Renal cortical epithelial cell (primary cell): ENCODE measurements at regions not wholly inside any gene's neighbourhood (a gene's known extent, or its start where the extent isn't known, plus 50 kb on each side); places are given as distances from the start of the nearest gene placed in this dataset.

Source experiments
- DNase-seq: peaks from one replicate; pipeline ENCODE4 v3.0.0-alpha.2; 2011; ENCODE audit warnings: low read depth

GRCh38 chr15:62469874-62470688, 305.0 kb upstream of the C2CD4B start:
- peak; percentile 19 for DNase-seq

- peak; percentile 46 for DNase-seq
Measured at GRCh38 chr15:62472616-62473299, 307.7 kb upstream of the C2CD4B start.

DNA sequence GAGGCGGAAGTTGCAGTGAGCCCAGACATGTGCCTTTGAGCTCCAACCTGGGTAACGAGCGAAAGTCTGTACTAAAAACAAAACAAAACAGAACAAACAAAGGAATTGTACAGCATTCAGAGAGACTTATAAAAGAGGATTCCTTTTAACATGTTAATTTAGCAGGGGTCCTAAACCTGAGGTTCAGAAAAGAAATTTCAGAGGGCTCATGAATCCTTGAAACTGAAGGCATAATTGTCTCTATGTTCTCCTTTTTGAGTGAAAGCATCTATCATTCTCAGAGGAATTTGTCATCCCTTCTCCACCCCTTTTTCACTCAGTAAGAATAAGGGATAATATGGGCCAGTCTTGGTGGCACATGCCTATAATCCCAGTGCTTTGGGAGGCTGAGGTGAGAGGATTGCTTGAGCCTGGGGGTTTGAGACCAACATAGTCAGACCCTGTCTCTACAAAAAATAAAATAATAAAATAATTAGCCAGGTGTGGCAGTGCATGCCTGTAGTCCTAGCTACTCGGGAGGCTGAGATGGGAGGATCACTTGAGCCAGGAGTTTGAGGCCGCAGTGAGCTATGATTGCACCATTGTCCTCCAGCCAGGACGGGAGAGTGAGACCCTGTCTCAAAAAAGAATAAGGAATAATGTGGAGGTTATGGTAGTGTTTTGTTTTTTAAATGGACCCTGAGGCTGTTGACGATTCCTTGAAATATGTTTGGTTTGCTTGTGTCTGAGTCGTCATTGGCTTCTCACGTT, 309.1 kb upstream of the C2CD4B start:
- no peak for DNase-seq

DNA sequence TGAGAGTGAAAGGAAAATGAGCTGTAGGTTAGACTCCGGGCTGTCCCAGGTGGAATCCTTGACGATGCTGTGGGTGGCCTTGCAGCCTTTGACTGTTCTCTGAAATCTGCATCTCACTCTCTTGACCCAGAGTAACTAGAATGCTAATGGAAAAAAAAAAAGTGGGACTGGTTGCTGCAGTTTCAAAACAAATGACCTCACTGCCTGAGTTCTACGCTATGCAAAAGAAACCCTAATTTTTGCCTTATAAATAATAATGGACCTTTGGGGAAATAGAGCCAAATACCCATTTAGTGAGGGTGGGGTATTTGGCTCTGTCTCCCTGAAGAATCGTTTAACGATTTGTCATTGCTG, 309.7 kb upstream of the C2CD4B start:
- peak; percentile 32 for DNase-seq

DNA sequence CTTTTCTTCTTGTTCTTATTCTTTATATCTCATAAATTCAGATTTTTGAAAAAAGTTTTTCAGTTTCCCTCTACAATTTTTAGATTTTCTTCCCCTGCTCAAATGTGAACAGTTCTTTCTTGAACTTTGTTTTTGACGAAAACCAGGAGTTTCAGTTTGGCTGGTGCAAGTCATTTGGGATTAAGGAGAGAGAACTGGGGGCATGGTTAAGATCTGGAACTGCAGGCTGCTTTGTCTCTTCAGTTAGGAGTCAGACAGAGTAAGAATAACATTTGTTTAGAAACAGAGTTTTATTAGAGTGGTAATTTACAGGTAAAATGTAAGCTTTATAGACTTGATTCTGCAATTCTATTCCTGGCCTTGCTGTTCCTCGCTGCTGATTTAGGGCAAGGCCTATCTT, 310.5 kb upstream of the C2CD4B start:
- DNase-seq = no peak

DNA sequence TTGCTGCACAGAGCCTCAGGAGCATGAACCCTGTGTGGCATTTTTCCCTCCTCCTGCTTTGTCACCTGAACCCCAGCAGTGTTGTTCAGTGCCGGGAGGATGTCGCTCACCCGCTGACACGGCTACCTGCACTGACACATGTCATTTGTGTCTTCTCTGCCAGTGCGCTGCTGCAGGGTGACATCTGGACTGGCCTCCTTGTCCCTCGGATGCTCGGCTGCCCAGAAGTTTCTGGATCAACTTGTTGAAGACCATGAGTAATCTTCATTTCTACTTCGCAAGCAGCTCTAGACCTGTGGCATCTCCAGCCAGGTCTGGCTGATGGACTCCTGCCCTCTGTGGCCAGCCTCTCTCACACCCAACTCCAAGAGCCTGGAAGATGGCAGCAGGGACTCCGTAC, 311.1 kb upstream of the C2CD4B start:
- no peak for DNase-seq

DNA sequence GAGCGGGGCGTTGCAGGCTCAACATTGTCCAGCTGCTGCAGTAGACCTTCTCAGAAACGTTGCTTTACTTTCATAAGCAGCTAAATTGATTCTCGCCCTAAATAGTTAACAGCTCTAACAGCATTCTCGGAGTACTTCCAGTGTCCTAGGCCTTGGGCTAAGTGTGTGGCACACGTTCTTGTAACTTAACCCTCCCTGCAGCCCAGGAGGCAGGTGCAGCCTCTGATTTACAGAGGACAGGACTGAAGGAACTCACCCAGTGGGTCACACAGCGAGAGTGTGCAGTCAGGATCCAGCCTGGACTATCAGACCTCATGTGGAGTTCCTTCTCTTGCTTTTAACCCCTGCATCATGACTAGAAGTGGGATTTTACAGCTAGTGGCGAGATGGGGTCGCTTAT, 312.8 kb upstream of the C2CD4B start:
- DNase-seq = no peak

DNA sequence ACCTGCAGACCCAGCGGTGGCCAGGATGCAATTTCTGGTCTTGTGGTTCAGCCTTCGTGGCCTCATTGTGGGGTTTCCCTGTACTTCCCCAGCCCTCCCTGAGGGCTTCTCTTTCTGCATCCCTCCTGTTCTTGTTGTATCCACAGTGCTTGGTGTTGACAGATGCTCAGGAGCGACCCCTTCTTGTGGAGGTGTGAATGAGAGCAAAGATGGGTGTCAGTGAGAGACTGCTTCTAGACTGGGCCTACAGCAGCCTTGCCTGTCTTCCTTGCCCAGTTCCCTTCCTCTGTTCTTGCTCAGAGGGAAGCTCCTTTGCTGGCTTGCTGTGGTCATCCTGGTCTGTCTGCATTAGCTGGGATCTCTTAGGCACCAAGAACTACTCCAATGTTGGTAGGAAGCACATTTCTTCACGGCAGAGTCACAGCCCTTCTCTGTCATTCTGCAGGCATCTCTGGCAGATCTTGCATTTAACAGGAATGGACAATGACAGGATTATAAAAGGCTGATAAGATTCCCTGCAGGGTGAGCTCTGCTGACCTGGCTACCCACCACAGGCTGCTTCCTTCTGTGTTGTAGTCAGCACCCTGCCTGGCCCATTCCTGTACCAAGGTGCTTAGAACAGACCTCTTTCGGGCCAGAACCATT, 317.8 kb upstream of the C2CD4B start:
- no peak for DNase-seq

- DNase-seq = no peak
Measured at GRCh38 chr15:62483814-62484213, 318.7 kb upstream of the C2CD4B start.

GRCh38 chr15:62485170-62485720, 320.2 kb upstream of the C2CD4B start:
- DNase-seq = no peak

DNA sequence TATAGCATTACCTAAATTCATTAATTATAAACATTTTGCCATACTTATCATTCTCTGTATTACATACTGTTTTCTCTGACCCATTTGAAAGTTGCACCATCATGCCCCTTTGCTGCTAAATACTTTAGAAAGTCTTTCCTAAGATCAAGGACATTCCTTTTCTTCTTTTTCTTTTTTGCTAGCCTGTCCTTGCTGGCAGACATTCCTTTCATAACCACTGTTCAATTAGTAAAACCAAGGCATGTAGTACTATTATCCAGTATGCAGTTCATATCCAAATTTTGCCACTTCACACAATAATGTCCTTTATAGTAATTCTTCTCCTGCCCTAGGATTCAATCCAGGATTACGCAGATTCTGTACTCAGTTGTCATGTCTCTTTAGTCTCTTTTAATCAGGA, 321.0 kb upstream of the C2CD4B start:
- peak; percentile 39 for DNase-seq

DNA sequence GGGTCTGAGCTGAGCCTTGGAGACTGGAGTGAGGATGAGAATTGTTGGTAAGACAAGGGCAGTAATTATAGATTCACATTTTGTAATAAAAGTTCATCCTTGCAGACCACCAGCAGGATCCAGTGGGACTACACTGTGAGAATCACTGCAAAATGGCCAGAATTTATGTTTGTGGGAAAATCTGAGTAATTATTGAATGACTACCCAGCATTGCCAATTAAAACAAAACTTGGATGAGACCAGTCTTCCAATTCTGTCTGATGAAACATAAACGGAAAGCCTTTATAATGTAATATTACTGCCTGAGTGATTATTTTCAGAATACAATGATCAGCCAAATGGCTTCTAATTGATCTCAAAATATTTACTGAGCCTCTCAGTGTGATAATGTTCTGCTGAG, 323.3 kb upstream of the C2CD4B start:
- DNase-seq = no peak

DNA sequence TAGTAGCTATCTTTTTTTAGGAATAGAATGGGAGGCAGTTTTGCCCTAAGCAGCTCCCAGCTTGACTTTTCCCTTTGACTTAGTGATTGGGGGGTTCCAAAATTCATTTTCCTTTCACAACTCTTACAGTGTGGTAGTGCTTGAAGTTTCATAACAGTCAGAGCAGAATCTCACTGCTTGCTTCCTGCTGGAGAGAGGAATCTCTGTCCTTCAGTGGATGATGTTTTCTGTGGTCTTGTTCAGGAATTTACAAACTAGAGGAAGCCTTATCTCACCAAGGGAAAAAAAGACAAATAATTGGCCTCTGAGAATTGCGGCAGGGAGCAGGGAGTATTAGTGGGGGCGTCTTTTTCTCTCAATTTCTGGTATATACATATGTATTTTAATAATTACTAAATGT, 326.6 kb upstream of the C2CD4B start:
- DNase-seq = no peak

- DNase-seq = no peak
Measured at GRCh38 chr15:62492900-62493299, 327.8 kb upstream of the C2CD4B start.

DNA sequence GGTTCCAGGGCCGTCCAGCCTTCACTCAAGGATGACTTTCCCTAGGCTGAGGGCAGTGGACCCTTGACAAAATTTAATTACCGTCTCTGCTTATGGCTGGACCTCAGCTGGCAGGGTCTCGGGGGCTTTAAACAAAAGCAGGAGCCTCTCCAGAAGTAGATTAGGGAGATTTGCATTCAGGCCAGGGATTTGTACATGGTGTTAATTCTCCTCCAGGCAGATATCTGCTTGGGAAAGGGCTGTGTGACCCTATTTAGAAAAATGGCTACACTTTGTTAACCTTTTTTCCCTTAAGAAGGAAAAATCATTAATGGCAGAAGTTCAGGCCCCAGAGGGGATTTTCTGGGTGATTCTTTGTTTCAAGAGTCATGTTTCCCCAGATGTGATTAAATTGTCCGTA, 329.1 kb upstream of the C2CD4B start:
- DNase-seq = no peak

- DNase-seq = peak; percentile 39
Measured at GRCh38 chr15:62495670-62496614, 330.9 kb upstream of the C2CD4B start.

- DNase-seq = no peak
Measured at GRCh38 chr15:62497356-62497755, 332.3 kb upstream of the C2CD4B start.

DNA sequence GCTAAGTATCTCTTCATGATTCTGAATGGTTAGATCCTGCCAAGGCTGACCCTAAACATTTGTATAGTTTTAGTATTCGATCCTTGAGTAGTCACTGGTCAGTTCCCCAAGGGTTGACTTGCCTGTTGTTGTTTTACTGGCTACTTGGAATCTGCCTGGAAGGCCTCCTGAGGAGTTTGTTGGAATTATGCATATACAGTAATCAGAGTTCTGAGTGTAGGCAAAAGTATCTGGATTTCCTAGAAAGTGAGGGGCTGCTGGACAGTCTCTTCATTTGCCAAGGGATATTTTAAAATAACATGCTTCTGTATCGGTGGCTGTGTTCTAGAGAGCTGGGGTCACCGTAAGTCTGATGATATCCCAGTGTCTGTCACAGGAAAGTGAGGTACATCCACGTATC, 333.2 kb upstream of the C2CD4B start:
- DNase-seq = no peak

- peak; percentile 61 for DNase-seq
Measured at GRCh38 chr15:62498712-62499111, 333.6 kb upstream of the C2CD4B start.

DNA sequence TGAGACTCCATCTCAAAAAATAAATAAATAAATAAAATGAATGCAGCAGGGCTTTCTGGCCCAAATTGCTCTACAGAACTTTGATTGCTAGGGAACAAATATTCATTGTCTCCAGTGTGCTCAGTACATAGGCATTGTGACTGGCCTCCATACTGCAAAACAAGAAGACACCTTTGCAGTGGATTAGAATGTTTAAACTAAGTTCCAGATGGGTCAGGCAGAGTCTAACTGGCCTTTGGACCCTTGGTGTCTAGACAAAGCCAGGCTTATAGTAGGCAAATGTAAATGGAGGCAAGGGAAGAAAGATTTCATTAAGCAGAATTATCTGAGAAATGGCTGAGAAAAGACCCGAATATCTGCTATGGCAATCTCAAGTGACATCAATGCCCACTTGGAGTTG, 335.2 kb upstream of the C2CD4B start:
- DNase-seq = no peak

GRCh38 chr15:62502451-62502850, 337.4 kb upstream of the C2CD4B start:
- DNase-seq = no peak
